IMR-90 (cell line): ENCODE measurements at regions not wholly inside any gene's neighbourhood (a gene's known extent, or its start where the extent isn't known, plus 50 kb on each side); places are given as distances from the start of the nearest gene placed in this dataset.

ENCODE experiments used
- ATAC-seq: fragments of 200-7000 bp; cut with Tn5 transposase; 2 replicates; pipeline ENCODE4 v1.9.1; 2020; ENCODE audit warnings: low read depth, mild to moderate bottlenecking, moderate library complexity
- BruUV-seq: library from RNA; stranded (reverse); fragments of 400-500 nt; replicated peaks from 2 replicates; lab custom pipeline; 2021; lab: Mats Ljungman, UMichigan
- CTCF ChIA-PET: fragments of 300-600 bp; formaldehyde crosslinking; extraction: SDS; loops from one replicate; lab custom pipeline; 2021; ENCODE audit warnings: antibody characterized with exemption; lab: Yijun Ruan, JAX
- POLR2A ChIA-PET: fragments of 300-600 bp; sonication (Branson Sonifier 250); formaldehyde crosslinking; loops from one replicate; lab custom pipeline; 2022; ENCODE audit warnings: antibody characterized with exemption; ENCODE audit not compliant: unreplicated experiment; lab: Charles Lee
- DNase-seq: peaks from one replicate; pipeline ENCODE4 v3.0.0; 2013
- H2AFZ ChIP-seq: replicated peaks from 2 replicates; pipeline ENCODE3; 2013; ENCODE audit warnings: low read length, mild to moderate bottlenecking; ENCODE audit not compliant: poor library complexity
- H2AK5ac ChIP-seq: 2 replicates; pipeline ENCODE4 v1.6.1; 2013; ENCODE audit warnings: low read depth, low read length, inconsistent platforms
- H2AK9ac ChIP-seq: replicated peaks from 2 replicates; pipeline ENCODE3; 2013; ENCODE audit warnings: mild to moderate bottlenecking, low read depth, low read length, moderate library complexity; ENCODE audit not compliant: poor library complexity
- H2BK120ac ChIP-seq: 2 replicates; pipeline ENCODE4 v1.6.1; 2013; ENCODE audit warnings: low read depth, low read length, inconsistent platforms
- H2BK15ac ChIP-seq: 3 replicates; pipeline ENCODE4 v1.6.1; 2013; ENCODE audit warnings: low read depth, low read length, inconsistent platforms
- H2BK20ac ChIP-seq: 2 replicates; pipeline ENCODE4 v1.6.1; 2013; ENCODE audit warnings: low read depth, mild to moderate bottlenecking, inconsistent platforms, low read length, moderate library complexity
- H2BK5ac ChIP-seq: 2 replicates; pipeline ENCODE4 v1.6.1; 2013; ENCODE audit warnings: mild to moderate bottlenecking, low read depth, low read length, inconsistent platforms; ENCODE audit not compliant: poor library complexity, severe bottlenecking
- H3K14ac ChIP-seq: replicated peaks from 2 replicates; pipeline ENCODE4 v1.6.1; 2013; ENCODE audit warnings: low read depth, low read length, inconsistent platforms
- H3K18ac ChIP-seq: 2 replicates; pipeline ENCODE4 v1.6.1; 2013; ENCODE audit warnings: low read depth, low read length, control low read depth
- H3K23ac ChIP-seq: 2 replicates; pipeline ENCODE4 v1.6.1; 2013; ENCODE audit warnings: low read depth, low read length, inconsistent platforms
- H3K27ac ChIP-seq: 2 replicates; pipeline ENCODE4 v1.5.1; 2013; ENCODE audit warnings: mild to moderate bottlenecking, control low read depth, low read length; ENCODE audit not compliant: insufficient read depth
- H3K27me3 ChIP-seq: 2 replicates; pipeline ENCODE4 v1.6.1; 2013; ENCODE audit warnings: low read length; ENCODE audit not compliant: control insufficient read depth, insufficient read depth
- H3K36me3 ChIP-seq: 2 replicates; pipeline ENCODE4 v1.6.1; 2013; ENCODE audit warnings: low read length, mixed read lengths; ENCODE audit not compliant: control insufficient read depth, insufficient read depth
- H3K4ac ChIP-seq: 2 replicates; pipeline ENCODE4 v1.6.1; 2013; ENCODE audit warnings: low read depth, low read length, inconsistent platforms
- H3K4me1 ChIP-seq: 2 replicates; pipeline ENCODE4 v1.6.1; 2013; ENCODE audit warnings: low read length, mixed read lengths; ENCODE audit not compliant: control insufficient read depth, insufficient read depth
- H3K4me2 ChIP-seq: 2 replicates; pipeline ENCODE4 v1.6.1; 2013; ENCODE audit warnings: low read depth, mild to moderate bottlenecking, control low read depth, low read length, moderate library complexity
- H3K4me3 ChIP-seq: 2 replicates; pipeline ENCODE4 v1.5.1; 2013; ENCODE audit warnings: low read depth, mild to moderate bottlenecking, control low read depth, low read length, moderate library complexity; ENCODE audit not compliant: insufficient read depth
- H3K56ac ChIP-seq: 2 replicates; pipeline ENCODE4 v1.6.1; 2013; ENCODE audit warnings: low read length, inconsistent platforms; ENCODE audit not compliant: insufficient read depth; ENCODE audit errors: extremely low read depth
- H3K79me1 ChIP-seq, 2 experiments: 2 replicates each; pipeline ENCODE4 v1.6.1; 2013; ENCODE audit warnings: low read length in 2 of 2, inconsistent platforms in 1 of 2, low read depth in 1 of 2
- H3K9ac ChIP-seq: 2 replicates; pipeline ENCODE4 v1.6.1; 2013; ENCODE audit warnings: low read depth, low read length, control low read depth
- H3K9me1 ChIP-seq: 2 replicates; pipeline ENCODE4 v1.6.1; 2013; ENCODE audit warnings: low read length, inconsistent platforms; ENCODE audit not compliant: insufficient read depth
- H3K9me3 ChIP-seq: 2 replicates; pipeline ENCODE4 v1.6.1; 2013; ENCODE audit warnings: low read length; ENCODE audit not compliant: control insufficient read depth, insufficient read depth
- H4K20me1 ChIP-seq: 2 replicates; pipeline ENCODE4 v1.6.1; 2013; ENCODE audit warnings: low read length, inconsistent platforms; ENCODE audit not compliant: insufficient read depth
- H4K5ac ChIP-seq: 2 replicates; pipeline ENCODE4 v1.6.1; 2013; ENCODE audit warnings: mild to moderate bottlenecking, low read depth, low read length, control low read depth
- H4K8ac ChIP-seq, 2 experiments: 2 replicates each; pipeline ENCODE4 v1.6.1; 2013; ENCODE audit warnings: low read depth in 2 of 2, low read length in 2 of 2, control low read depth in 1 of 2, inconsistent platforms in 1 of 2
- H4K91ac ChIP-seq: 2 replicates; pipeline ENCODE4 v1.6.1; 2013; ENCODE audit warnings: low read depth, low read length, inconsistent platforms; ENCODE audit not compliant: insufficient read depth
- CHD1 ChIP-seq: IDR thresholded peaks from 2 replicates; pipeline ENCODE4 v1.6.1; 2012; ENCODE audit warnings: low read depth, low read length, improper control_type of control experiment
- SMC3 ChIP-seq: fragments of 150-350 bp; IDR thresholded peaks from 2 replicates; pipeline ENCODE4 v1.6.1; 2016; ENCODE audit warnings: low read depth, mild to moderate bottlenecking, antibody characterized with exemption, low read length, moderate library complexity
- WGBS, 2 experiments: methylation state at CpG; one replicate each; pipeline versions ENCODE4 v1.1.5 to v1.1.7; 2013; ENCODE audit warnings: missing lambda C conversion rate in 2 of 2; ENCODE audit not compliant: insufficient read length in 1 of 2; ENCODE audit errors: extremely low coverage in 2 of 2; 5-methylcytosine and 5-hydroxymethylcytosine counted together
- dilution Hi-C: fragments of 300-500 bp; cut with HindIII; formaldehyde crosslinking; loops from one replicate; pipeline ENCODE4 v1.14.3; 2018; ENCODE audit warnings: low sequenced_read_pairs; ENCODE audit not compliant: unreplicated experiment
- in situ Hi-C: fragments of 300-500 bp; cut with MboI; formaldehyde crosslinking; loops from 3 replicates; pipeline ENCODE4 v1.14.3; 2019; ENCODE audit warnings: low sequenced_read_pairs, inconsistent platforms, mixed read lengths
- intact Hi-C: fragments of 100-400 bp; cut with micrococcal nuclease; formaldehyde crosslinking; loops from 2 replicates; pipeline ENCODE4 v1.10.0; 2022

- Histone ChIP-seq H2AK5ac (no peak overlapping the region), H2BK120ac (no peak overlapping the region), H2BK15ac (no peak overlapping the region), H3K23ac (no peak overlapping the region), H2AK9ac (no peak overlapping the region), H3K4ac (no peak overlapping the region), H3K79me1 (no peaks in the 10 kb centered on the region), H3K14ac (no peak overlapping the region), H3K27ac (no peak overlapping the region), H3K9ac (no peak overlapping the region), H2BK5ac (no peak overlapping the region), H2BK20ac (no peak overlapping the region), H4K20me1 (no peaks in the 10 kb centered on the region), H3K36me3 (no peaks in the 10 kb centered on the region), H3K4me1 (no peaks in the 10 kb centered on the region), H4K91ac (no peak overlapping the region), H4K8ac (no peak overlapping the region), H4K5ac (no peak overlapping the region), H3K4me3 (no peak overlapping the region), H3K4me2 (no peak overlapping the region), H3K27me3 (no peaks in the 10 kb centered on the region), H2AFZ (no peak overlapping the region), H3K56ac (no peak overlapping the region), H3K9me1 (no peaks in the 10 kb centered on the region), H3K18ac (no peak overlapping the region), H3K9me3 (no peaks in the 10 kb centered on the region)
- ATAC-seq (no peak), DNase-seq (no peak)
- TF ChIP-seq SMC3 (no peak), CHD1 (no peak)
- intact Hi-C loops (no loop called here), dilution Hi-C loops (no loop called here), in situ Hi-C loops (no loop called here)
- CTCF ChIA-PET = no interaction called here
- POLR2A ChIA-PET = no interaction called here
- BruUV-seq = no TSS peak
- 92% methylated on average over 2 of the region's 4 CpGs; no CpG with 5 or more reads in 1 of the 2 experiments for WGBS, 2 experiments
Measured at GRCh38 chr15:31930967-31931366, 99.3 kb upstream of the CHRNA7 start.
